ENCODE measurements at regions not wholly inside any gene's neighbourhood (a gene's known extent, or its start where the extent isn't known, plus 50 kb on each side); places are given as distances from the start of the nearest gene placed in this dataset.

- ATAC-seq (no peak), DNase-seq (no peak)
- Mint-ChIP-seq H3K36me3 (ENCODE audit: insufficient read depth) (no peaks in the 10 kb centered on the region), H3K27me3 (ENCODE audit: low read depth) (no peaks in the 10 kb centered on the region), H3K4me3 (no peak overlapping the region), H3K9me3 (no peaks in the 10 kb centered on the region), H3K4me1 (ENCODE audit: low read depth) (no peaks in the 10 kb centered on the region)
Measured at GRCh38 chr3:186487819-186488218, 56.4 kb downstream of the CRYGS start.

- no peak overlapping the region for H3K4me3 Mint-ChIP-seq
- no peak for DNase-seq
- H3K27me3 Mint-ChIP-seq (ENCODE audit: low read depth), result no peaks in the 10 kb centered on the region
- H3K9me3 Mint-ChIP-seq, result no peaks in the 10 kb centered on the region
- ATAC-seq, result no peak
- H3K4me1 Mint-ChIP-seq (ENCODE audit: low read depth), result no peaks in the 10 kb centered on the region
- H3K36me3 Mint-ChIP-seq (ENCODE audit: insufficient read depth), result no peaks in the 10 kb centered on the region
Measured at GRCh38 chr3:186487037-186487436, 57.1 kb downstream of the CRYGS start.

- H3K36me3 Mint-ChIP-seq (ENCODE audit: insufficient read depth), result no peaks in the 10 kb centered on the region
Measured at GRCh38 chr3:186483611-186484340, 60.4 kb downstream of the CRYGS start.

GRCh38 chr3:186481526-186481925, 62.7 kb downstream of the CRYGS start:
- peaks cover 8% of the 10 kb centered on the region for H3K4me1 Mint-ChIP-seq (ENCODE audit: low read depth)
- H3K27me3 Mint-ChIP-seq (ENCODE audit: low read depth), result no peaks in the 10 kb centered on the region

More at GRCh38 chr3:186483611-186484340, 60.4 kb downstream of the CRYGS start:
- H3K9me3 Mint-ChIP-seq, result no peaks in the 10 kb centered on the region
- ATAC-seq (no peak), DNase-seq (no peak)
- no peak overlapping the region for H3K4me3 Mint-ChIP-seq
- no peaks in the 10 kb centered on the region for H3K27me3 Mint-ChIP-seq (ENCODE audit: low read depth)
- H3K4me1 Mint-ChIP-seq (ENCODE audit: low read depth), result peaks cover 8% of the 10 kb centered on the region

GRCh38 chr3:186477876-186478275, 66.3 kb downstream of the CRYGS start:
- Mint-ChIP-seq H3K4me1 (ENCODE audit: low read depth) (peaks cover 8% of the 10 kb centered on the region), H3K27me3 (ENCODE audit: low read depth) (no peaks in the 10 kb centered on the region), H3K4me3 (no peak overlapping the region), H3K36me3 (ENCODE audit: insufficient read depth) (no peaks in the 10 kb centered on the region), H3K9me3 (no peaks in the 10 kb centered on the region)
- ATAC-seq (no peak), DNase-seq (no peak)

More at GRCh38 chr3:186481526-186481925, 62.7 kb downstream of the CRYGS start:
- no peaks in the 10 kb centered on the region for H3K9me3 Mint-ChIP-seq
- no peak overlapping the region for H3K4me3 Mint-ChIP-seq
- ATAC-seq (no peak), DNase-seq (no peak)
- H3K36me3 Mint-ChIP-seq (ENCODE audit: insufficient read depth), result no peaks in the 10 kb centered on the region

GRCh38 chr3:186477033-186477432, 67.1 kb downstream of the CRYGS start:
- DNase-seq (no peak), ATAC-seq (no peak)
- H3K36me3 Mint-ChIP-seq (ENCODE audit: insufficient read depth), result no peaks in the 10 kb centered on the region
- no peak overlapping the region for H3K4me3 Mint-ChIP-seq
- no peaks in the 10 kb centered on the region for H3K27me3 Mint-ChIP-seq (ENCODE audit: low read depth)
- H3K9me3 Mint-ChIP-seq, result no peaks in the 10 kb centered on the region
- peaks cover 8% of the 10 kb centered on the region for H3K4me1 Mint-ChIP-seq (ENCODE audit: low read depth)

- H3K9me3 Mint-ChIP-seq, result no peaks in the 10 kb centered on the region
- no peak overlapping the region for H3K4me3 Mint-ChIP-seq
- H3K36me3 Mint-ChIP-seq (ENCODE audit: insufficient read depth), result no peaks in the 10 kb centered on the region
Measured at GRCh38 chr3:186476541-186476940, 67.6 kb downstream of the CRYGS start.

GRCh38 chr3:186476044-186476468, 68.1 kb downstream of the CRYGS start:
- no peaks in the 10 kb centered on the region for H3K27me3 Mint-ChIP-seq (ENCODE audit: low read depth)
- H3K4me3 Mint-ChIP-seq, result no peak overlapping the region
- no peak for ATAC-seq

More at GRCh38 chr3:186476541-186476940, 67.6 kb downstream of the CRYGS start:
- no peaks in the 10 kb centered on the region for H3K27me3 Mint-ChIP-seq (ENCODE audit: low read depth)
- peaks cover 4% of the 10 kb centered on the region for H3K4me1 Mint-ChIP-seq (ENCODE audit: low read depth)
- no peak for ATAC-seq
- no peak for DNase-seq

GRCh38 chr3:186473166-186473565, 71.0 kb downstream of the CRYGS start:
- no peaks in the 10 kb centered on the region for H3K36me3 Mint-ChIP-seq (ENCODE audit: insufficient read depth)
- DNase-seq (no peak), ATAC-seq (no peak)
- H3K4me3 Mint-ChIP-seq, result no peak overlapping the region
- no peaks in the 10 kb centered on the region for H3K27me3 Mint-ChIP-seq (ENCODE audit: low read depth)
- no peaks in the 10 kb centered on the region for H3K4me1 Mint-ChIP-seq (ENCODE audit: low read depth)
- H3K9me3 Mint-ChIP-seq, result no peaks in the 10 kb centered on the region

More at GRCh38 chr3:186476044-186476468, 68.1 kb downstream of the CRYGS start:
- no peaks in the 10 kb centered on the region for H3K4me1 Mint-ChIP-seq (ENCODE audit: low read depth)
- H3K36me3 Mint-ChIP-seq (ENCODE audit: insufficient read depth), result no peaks in the 10 kb centered on the region
- no peak for DNase-seq
- H3K9me3 Mint-ChIP-seq, result no peaks in the 10 kb centered on the region

GRCh38 chr3:186472456-186473008, 71.6 kb downstream of the CRYGS start:
- ATAC-seq, result no peak
- H3K9me3 Mint-ChIP-seq, result no peaks in the 10 kb centered on the region
- no peak for DNase-seq
- no peaks in the 10 kb centered on the region for H3K4me1 Mint-ChIP-seq (ENCODE audit: low read depth)
- H3K27me3 Mint-ChIP-seq (ENCODE audit: low read depth), result no peaks in the 10 kb centered on the region
- no peak overlapping the region for H3K4me3 Mint-ChIP-seq
- no peaks in the 10 kb centered on the region for H3K36me3 Mint-ChIP-seq (ENCODE audit: insufficient read depth)

GRCh38 chr3:186471771-186472170, 72.4 kb downstream of the CRYGS start:
- H3K36me3 Mint-ChIP-seq (ENCODE audit: insufficient read depth), result no peaks in the 10 kb centered on the region
- no peaks in the 10 kb centered on the region for H3K9me3 Mint-ChIP-seq
- H3K4me1 Mint-ChIP-seq (ENCODE audit: low read depth), result no peaks in the 10 kb centered on the region
- ATAC-seq (no peak), DNase-seq (no peak)
- no peaks in the 10 kb centered on the region for H3K27me3 Mint-ChIP-seq (ENCODE audit: low read depth)
- H3K4me3 Mint-ChIP-seq, result no peak overlapping the region

GRCh38 chr3:186469525-186469924, 74.7 kb downstream of the CRYGS start:
- no peak for DNase-seq
- no peaks in the 10 kb centered on the region for H3K4me1 Mint-ChIP-seq (ENCODE audit: low read depth)
- ATAC-seq, result no peak
- no peak overlapping the region for H3K4me3 Mint-ChIP-seq
- H3K36me3 Mint-ChIP-seq (ENCODE audit: insufficient read depth), result no peaks in the 10 kb centered on the region
- H3K27me3 Mint-ChIP-seq (ENCODE audit: low read depth), result no peaks in the 10 kb centered on the region
- H3K9me3 Mint-ChIP-seq, result no peaks in the 10 kb centered on the region

GRCh38 chr3:186467969-186468368, 76.2 kb downstream of the CRYGS start:
- H3K4me3 Mint-ChIP-seq, result no peak overlapping the region
- no peaks in the 10 kb centered on the region for H3K9me3 Mint-ChIP-seq
- H3K4me1 Mint-ChIP-seq (ENCODE audit: low read depth), result no peaks in the 10 kb centered on the region
- H3K36me3 Mint-ChIP-seq (ENCODE audit: insufficient read depth), result no peaks in the 10 kb centered on the region
- H3K27me3 Mint-ChIP-seq (ENCODE audit: low read depth), result no peaks in the 10 kb centered on the region
- DNase-seq (no peak), ATAC-seq (no peak)

- ATAC-seq, result no peak
- no peak for DNase-seq
- no peaks in the 10 kb centered on the region for H3K27me3 Mint-ChIP-seq (ENCODE audit: low read depth)
Measured at GRCh38 chr3:186466391-186466974, 77.7 kb downstream of the CRYGS start.

GRCh38 chr3:186465508-186465907, 78.7 kb downstream of the CRYGS start:
- DNase-seq (no peak), ATAC-seq (no peak)
- no peaks in the 10 kb centered on the region for H3K36me3 Mint-ChIP-seq (ENCODE audit: insufficient read depth)
- H3K27me3 Mint-ChIP-seq (ENCODE audit: low read depth), result no peaks in the 10 kb centered on the region
- H3K4me1 Mint-ChIP-seq (ENCODE audit: low read depth), result no peaks in the 10 kb centered on the region
- no peak overlapping the region for H3K4me3 Mint-ChIP-seq
- no peaks in the 10 kb centered on the region for H3K9me3 Mint-ChIP-seq

More at GRCh38 chr3:186466391-186466974, 77.7 kb downstream of the CRYGS start:
- no peaks in the 10 kb centered on the region for H3K9me3 Mint-ChIP-seq
- no peaks in the 10 kb centered on the region for H3K4me1 Mint-ChIP-seq (ENCODE audit: low read depth)
- H3K36me3 Mint-ChIP-seq (ENCODE audit: insufficient read depth), result no peaks in the 10 kb centered on the region
- no peak overlapping the region for H3K4me3 Mint-ChIP-seq

All from activated T-cell treated with anti-CD3 and anti-CD28 coated beads, Interleukin-2, amount 50 U/mL, for 4 hours (primary cell).